Stromal cell of bone marrow (primary cell): ENCODE measurements at regions not wholly inside any gene's neighbourhood (a gene's known extent, or its start where the extent isn't known, plus 50 kb on each side); places are given as distances from the start of the nearest gene placed in this dataset.
"Not testable (repeated sequence)": the region's sequence is repeated elsewhere in the genome, so short reads cannot be mapped to it uniquely, and the experiment has no call there.

Source experiments
- DNase-seq: peaks from one replicate; pipeline ENCODE4 v3.0.0-alpha.2; 2012; ENCODE audit warnings: low read depth

DNA sequence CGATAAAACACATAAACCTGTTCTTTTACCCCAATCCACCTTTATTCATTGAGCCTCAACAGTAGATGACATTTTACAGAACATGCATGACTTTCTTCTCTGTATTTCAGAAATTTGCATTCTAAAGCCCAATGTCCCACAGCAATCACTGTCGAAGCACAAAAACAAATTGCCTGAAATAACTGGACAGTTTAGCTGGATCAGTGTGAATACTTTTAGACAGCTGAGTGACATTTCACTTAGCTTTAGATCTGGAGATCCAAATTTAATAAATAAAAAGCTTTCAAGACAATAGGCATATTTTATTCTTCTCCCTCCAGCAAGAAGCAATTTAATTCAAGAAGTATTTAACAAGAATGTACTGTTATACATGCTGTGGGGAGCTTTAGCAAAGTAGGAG lies 109.1 kb upstream of the FSCB start:
- DNase-seq: no peak

DNA sequence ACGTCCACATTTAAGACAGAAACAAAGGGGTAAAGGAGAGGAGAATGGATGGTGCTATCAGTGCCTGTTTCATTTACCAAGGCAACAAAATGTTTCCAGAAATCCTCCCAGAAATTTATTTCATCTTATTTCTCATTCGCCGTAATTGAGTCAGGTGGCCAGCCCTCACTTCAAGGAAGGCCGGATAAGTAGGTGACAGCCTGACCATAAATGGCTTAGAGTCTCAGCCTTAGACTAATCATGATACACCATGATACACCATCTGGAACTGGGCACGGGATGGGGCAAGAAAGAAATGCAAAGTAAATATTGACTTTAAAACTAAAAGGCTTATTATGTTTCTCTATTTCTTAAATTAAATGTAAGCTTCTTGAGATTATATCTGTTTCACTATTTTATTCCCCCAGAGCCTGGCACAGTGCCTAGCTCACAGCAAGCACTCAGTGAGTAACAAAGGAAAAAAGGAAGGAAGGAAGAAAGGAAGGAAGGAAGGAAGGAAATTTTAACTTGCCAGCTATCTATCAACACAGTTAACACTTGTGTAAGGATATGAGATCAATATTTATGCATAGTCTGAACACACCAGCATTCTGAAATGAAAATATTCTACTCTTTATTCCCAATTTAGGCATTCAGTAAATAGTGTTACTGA lies 106.1 kb upstream of the FSCB start:
- DNase-seq: no peak

DNA sequence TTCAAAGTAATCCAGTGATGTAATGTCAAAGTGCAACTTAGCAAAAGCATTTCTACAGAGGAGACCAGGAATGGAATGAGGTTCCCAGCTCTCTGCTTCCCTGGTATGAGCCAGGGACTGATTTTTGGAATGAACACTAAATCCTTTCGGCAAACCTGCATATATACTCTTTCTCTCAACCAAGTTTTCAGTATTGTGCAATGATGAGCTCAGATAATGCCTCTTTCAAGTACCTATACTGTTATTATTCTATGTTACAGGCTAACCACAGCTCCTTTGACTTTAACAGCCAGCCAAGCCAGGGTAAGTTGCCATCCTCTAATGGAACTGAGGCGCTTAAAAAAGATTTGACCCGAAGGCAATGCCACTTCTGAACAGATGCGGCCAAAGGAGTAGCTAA lies 104.9 kb upstream of the FSCB start:
- no peak for DNase-seq

DNA sequence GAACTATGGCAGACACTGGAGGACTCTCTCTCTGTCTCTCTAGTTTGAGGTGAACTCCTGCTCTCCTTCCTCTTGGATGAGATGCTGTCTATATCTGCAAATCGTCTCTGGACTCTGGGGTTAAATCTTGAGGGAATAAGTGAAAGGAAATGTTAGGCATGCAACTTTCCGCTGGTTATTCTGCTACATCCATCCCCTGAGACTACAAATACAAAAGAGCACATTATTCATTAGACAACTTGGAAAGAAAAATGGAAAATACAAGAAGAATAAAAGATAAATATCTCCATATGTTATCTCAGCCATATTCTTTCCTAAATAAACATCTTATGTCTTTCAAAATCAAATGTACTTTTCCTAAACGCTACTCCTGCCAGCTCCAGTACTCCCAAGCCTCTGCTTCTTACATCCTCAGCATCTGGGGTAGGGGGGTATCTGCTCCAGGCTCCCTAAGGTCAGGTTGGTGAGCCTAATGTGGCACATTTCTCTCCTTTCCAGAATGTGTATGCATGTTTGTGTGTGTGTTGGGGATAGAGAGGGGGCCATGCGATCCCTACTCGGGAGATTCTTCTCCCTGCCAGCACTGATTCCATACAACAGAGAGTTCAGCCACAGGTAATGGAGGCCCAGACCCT lies 102.9 kb upstream of the FSCB start:
- no peak for DNase-seq

DNA sequence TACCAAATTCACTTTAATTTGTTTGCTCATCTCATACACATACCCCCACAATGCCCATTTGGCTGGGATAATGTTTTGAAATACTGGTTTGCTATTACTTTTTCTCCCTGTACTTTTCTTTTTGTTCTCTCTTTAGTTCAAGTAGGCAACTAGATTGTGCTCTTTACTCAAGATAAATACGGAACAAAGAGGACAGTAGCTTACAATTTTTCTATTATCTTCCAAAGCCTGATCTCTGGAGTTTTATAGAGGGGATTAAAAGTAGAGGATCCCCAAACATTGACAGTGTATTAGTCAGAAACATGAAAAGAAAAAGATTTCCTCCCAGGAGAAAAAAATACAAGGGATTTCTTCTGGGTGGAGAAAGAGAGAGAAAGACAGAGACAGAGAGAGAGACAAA lies 102.1 kb upstream of the FSCB start:
- DNase-seq: no peak

DNA sequence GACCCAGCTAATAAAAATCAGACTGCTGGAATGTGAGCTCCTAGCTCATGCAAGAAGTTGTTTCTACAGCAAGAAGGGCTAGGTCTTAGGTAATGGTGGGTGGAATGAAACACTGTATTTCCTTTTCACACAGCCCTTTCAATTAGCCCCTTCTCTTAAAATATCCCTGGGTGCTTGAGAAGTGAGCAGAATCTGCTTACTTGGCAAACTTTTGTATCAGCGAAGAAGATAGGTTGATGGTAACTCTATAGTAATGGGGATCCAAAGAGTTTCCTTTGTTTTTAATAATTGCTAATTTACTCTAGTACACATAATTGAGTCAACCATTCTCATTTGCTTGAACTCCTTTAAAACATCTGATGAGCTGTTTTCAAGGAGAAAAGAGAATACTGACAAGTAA lies 100.6 kb upstream of the FSCB start:
- no peak for DNase-seq

DNA sequence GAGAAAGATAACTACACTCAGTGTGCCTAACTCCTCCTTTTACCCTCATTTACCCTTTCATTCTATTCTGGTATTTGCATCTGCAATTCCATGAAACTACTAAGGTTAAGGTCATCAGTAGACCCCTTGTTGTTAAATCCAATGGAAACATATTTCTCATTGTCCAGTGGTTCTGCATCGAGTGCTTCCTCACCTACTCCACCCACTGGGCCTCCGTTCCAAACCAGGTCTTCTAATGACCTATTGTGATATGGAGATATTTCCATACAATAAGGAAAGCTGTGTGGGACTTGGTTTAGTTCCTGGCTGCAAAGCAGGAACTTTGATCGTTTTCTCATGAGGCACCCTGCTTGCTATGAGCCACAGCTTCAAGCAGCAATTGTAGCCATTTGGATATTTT lies 99.5 kb upstream of the FSCB start:
- DNase-seq: no peak

DNA sequence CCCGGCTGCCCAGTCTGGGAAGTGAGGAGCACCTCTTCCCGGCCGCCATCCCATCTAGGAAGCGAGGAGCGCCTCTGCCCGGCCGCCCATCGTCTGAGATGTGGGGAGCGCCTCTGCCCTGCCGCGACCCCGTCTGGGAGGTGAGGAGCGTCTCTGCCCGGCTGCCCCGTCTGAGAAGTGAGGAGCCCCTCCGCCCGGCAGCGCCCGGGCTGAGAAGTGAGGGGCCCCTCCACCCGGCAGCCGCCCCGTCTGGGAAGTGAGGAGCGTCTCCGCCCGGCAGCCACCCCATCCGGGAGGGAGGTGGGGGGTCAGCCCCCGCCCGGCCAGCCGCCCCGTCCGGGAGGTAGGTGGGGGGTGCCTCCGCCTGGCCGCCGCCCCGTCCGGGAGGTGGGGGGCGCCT lies 94.2 kb upstream of the FSCB start:
- not testable (repeated sequence) for DNase-seq

DNA sequence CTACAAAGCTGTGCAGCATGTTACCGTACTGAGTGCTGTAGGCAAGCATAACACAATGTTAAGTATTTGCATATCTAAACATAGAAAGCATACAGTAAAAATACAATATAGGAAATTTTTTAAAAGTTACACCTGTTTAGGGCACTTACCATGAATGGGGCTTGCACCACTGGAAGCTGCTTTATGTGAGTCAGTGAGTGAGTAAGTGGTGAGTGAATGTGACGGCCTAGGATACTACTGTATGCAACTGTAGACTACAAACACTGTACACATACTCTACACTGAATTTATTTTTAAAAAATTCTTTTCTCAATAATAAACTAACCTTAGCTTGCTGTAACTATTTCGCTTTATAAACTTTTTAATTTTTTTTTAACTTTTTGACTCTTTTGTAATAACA lies 82.1 kb upstream of the FSCB start:
- no peak for DNase-seq

DNA sequence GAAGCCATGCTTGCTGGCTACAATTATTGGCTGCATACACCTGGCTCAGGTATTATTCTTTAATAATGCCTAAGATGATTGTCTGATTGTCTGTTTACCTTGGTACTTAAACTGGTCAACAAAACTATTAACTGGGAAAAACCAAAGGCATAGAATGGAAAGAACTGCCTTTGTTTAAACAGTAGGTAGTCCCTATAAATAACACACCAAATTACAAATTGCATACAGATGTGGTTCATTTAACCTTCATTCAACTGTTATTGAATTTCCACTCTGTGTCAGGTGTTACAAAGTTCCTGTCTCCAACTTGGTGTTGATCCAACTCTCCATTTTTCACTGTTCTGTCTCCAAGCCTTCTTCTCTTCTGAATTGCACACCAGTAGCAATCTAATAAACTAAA lies 79.8 kb upstream of the FSCB start:
- no peak for DNase-seq

DNA sequence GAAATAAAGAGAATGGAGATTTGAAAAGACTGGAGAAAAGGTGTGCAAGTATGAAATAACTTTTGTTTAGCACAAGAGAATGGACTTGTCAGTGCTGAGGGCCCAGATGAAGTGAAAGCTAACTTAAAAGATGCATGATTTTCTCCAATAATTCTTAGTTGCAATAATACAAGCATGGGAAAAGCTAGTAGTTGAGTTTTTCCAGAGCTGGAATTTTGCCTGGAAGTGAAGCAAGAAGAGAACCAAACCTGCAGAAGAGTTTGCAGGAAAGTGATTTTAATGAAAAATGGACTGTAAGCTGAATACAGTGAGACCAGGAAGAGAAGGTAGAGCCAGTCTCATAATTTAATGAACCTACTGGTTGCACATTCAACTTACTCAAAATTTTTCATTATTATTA lies 69.3 kb upstream of the FSCB start:
- DNase-seq: no peak

DNA sequence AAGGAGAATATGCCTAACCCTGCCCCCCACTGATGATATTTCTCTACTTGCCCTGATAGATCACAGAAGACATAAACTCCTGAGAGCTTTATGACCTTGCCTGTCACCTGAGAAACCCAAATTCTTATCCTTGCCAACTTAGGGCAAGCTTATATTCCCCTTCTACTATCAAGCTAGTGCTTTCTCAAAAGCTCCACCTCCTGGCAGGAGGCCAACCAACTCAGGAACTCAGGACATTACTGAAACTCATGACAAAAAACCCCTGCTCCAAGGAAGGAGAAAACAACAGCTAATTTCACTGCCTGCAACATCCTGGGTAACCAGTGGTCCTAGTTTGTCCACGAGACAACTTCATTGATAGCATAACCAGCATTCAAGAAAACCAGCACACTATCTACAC lies 60.9 kb upstream of the FSCB start:
- no peak for DNase-seq

DNA sequence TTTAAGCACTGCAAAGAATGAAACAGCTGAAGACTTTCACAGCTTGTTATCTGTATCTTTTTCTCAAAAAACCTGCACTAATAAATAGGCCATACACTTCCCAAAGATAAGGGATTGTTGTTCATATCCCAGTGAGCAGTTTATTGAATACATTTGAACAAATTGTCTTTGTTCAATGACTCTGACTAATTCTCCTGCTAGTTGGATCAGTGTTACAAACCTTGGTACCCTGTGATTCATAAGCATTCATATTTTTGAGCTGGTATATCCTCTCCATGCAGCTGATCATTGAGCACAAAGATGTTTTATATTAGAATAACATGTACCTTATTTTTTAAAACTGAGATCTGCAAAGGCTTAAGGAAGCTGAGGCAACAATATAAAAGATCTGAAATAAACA lies 58.9 kb upstream of the FSCB start:
- DNase-seq: no peak

DNA sequence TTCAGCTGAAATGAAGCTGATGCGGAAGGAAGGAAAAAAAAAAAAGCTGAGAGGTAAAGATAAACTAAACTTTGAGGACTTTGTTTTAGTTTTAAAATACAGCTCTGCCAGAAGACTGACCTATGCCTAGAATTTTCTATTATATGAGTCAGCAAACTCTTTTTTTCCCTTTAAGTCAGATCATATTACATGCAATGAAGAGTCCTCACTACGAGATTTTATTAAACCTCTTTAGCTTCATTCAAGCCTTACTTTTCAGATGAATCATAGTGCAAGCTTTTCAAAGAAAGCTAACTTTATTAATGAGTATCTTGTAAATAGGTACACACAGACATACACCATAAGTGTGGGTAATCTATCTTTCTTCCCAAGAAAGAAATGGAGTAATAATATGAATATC lies 57.8 kb upstream of the FSCB start:
- DNase-seq: peak; percentile 4
